Astrocyte (in vitro differentiated cells and primary cell): ENCODE measurements at regions not wholly inside any gene's neighbourhood (a gene's known extent, or its start where the extent isn't known, plus 50 kb on each side); places are given as distances from the start of the nearest gene placed in this dataset.

Experiments used
- EZH2 ChIP-seq: IDR thresholded peaks from 2 replicates; pipeline ENCODE4 v1.6.1; 2012; ENCODE audit warnings: mild to moderate bottlenecking, low read length, inconsistent platforms; ENCODE audit not compliant: insufficient read depth
- TF ChIP-seq, protein P1 (sequence below): IDR thresholded peaks from 2 replicates; pipeline ENCODE4 v1.5.1; 2011; ENCODE audit warnings: low read depth, mild to moderate bottlenecking, inconsistent platforms, low read length, moderate library complexity; ENCODE audit not compliant: insufficient read depth

DNA sequence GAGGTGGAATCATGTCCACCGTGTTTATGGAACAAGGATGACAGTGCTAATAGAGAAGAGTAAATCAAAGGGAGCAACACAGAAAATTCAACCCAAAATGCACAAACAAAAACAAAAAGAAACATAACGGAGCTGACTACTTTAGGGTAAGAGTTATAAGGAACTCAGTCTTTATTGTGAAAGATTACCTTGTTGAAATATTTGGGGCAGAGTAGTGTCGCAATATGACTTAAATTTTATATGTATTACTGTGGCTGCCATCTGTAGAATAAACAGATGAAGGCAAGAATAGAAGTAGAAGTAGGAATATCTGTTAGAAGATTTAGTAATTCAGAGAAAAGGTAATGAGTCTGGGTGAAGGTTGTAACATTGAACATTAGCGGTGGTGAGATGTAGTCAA, 913.9 kb downstream of the BRINP3 start:
- TF ChIP-seq, protein P1, sequence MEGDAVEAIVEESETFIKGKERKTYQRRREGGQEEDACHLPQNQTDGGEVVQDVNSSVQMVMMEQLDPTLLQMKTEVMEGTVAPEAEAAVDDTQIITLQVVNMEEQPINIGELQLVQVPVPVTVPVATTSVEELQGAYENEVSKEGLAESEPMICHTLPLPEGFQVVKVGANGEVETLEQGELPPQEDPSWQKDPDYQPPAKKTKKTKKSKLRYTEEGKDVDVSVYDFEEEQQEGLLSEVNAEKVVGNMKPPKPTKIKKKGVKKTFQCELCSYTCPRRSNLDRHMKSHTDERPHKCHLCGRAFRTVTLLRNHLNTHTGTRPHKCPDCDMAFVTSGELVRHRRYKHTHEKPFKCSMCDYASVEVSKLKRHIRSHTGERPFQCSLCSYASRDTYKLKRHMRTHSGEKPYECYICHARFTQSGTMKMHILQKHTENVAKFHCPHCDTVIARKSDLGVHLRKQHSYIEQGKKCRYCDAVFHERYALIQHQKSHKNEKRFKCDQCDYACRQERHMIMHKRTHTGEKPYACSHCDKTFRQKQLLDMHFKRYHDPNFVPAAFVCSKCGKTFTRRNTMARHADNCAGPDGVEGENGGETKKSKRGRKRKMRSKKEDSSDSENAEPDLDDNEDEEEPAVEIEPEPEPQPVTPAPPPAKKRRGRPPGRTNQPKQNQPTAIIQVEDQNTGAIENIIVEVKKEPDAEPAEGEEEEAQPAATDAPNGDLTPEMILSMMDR, result no peak
- no peak for TF ChIP-seq EZH2
